ENCODE measurements at regions not wholly inside any gene's neighbourhood (a gene's known extent, or its start where the extent isn't known, plus 50 kb on each side); places are given as distances from the start of the nearest gene placed in this dataset.

GRCh38 chr9:107591781-107592180 lies 102.2 kb upstream of the KLF4 start:
- TF ChIP-seq CTCF (IDR thresholded peaks at IDR 0.05) (no peak), EP300 (IDR thresholded peaks at IDR 0.05) (no peak)
